Panc1 (cell line): ENCODE measurements at regions not wholly inside any gene's neighbourhood (a gene's known extent, or its start where the extent isn't known, plus 50 kb on each side); places are given as distances from the start of the nearest gene placed in this dataset.

Experiments
- ATAC-seq: fragments of 200-7000 bp; cut with Tn5 transposase; 2 replicates; pipeline ENCODE4 v1.9.1; 2020; ENCODE audit warnings: mild to moderate bottlenecking, moderate library complexity
- BruUV-seq: library from RNA; stranded (reverse); fragments of 400-500 nt; replicated peaks from 2 replicates; lab custom pipeline; 2021; lab: Mats Ljungman, UMichigan
- CTCF ChIA-PET: fragments of 300-600 bp; sonication (Branson Sonifier 250); formaldehyde crosslinking; loops from one replicate; lab custom pipeline; 2022; ENCODE audit warnings: antibody characterized with exemption; lab: Charles Lee
- POLR2A ChIA-PET: fragments of 300-600 bp; sonication (Branson Sonifier 250); formaldehyde crosslinking; loops from one replicate; lab custom pipeline; 2022; ENCODE audit warnings: antibody characterized with exemption; lab: Charles Lee
- DNase-seq: peaks from one replicate; pipeline ENCODE4 v3.0.0-alpha.2; 2010; ENCODE audit warnings: low read depth, low spot score
- H3K27ac ChIP-seq: 2 replicates; pipeline ENCODE4 v1.5.1; 2011; ENCODE audit warnings: mild to moderate bottlenecking, low read length, inconsistent platforms
- H3K27me3 ChIP-seq: fragments of 200-500 bp; sonication (Bioruptor generic); 2 replicates; pipeline ENCODE4 v1.6.0; 2014; ENCODE audit warnings: low read length, inconsistent platforms; ENCODE audit not compliant: control insufficient read depth, insufficient read depth
- H3K36me3 ChIP-seq: fragments of 200-500 bp; sonication (Bioruptor generic); 2 replicates; pipeline ENCODE4 v1.5.1; 2014; ENCODE audit warnings: inconsistent platforms, mild to moderate bottlenecking, low read length, moderate library complexity; ENCODE audit not compliant: control insufficient read depth, insufficient read depth
- H3K4me1 ChIP-seq: 2 replicates; pipeline ENCODE4 v1.5.1; 2011; ENCODE audit warnings: inconsistent platforms, mild to moderate bottlenecking, low read length, moderate library complexity; ENCODE audit not compliant: control insufficient read depth, insufficient read depth
- H3K4me3 ChIP-seq, 2 experiments: 2 replicates each; pipeline ENCODE4 v1.5.1; 2011 to 2012; ENCODE audit warnings: low read depth in 2 of 2, low read length in 2 of 2, mild to moderate bottlenecking in 2 of 2, inconsistent platforms in 1 of 2, moderate library complexity in 1 of 2
- H3K9me3 ChIP-seq: fragments of 200-500 bp; sonication (Bioruptor generic); 2 replicates; pipeline ENCODE4 v1.5.1; 2014; ENCODE audit warnings: low read depth, mild to moderate bottlenecking, inconsistent platforms, low read length, moderate library complexity; ENCODE audit not compliant: control insufficient read depth, insufficient read depth
- CTCF ChIP-seq: fragments of 450-650 bp; IDR thresholded peaks from 2 replicates; pipeline ENCODE4 v1.5.1; 2017; ENCODE audit warnings: mild to moderate bottlenecking
- POLR2AphosphoS5 ChIP-seq: IDR thresholded peaks from 2 replicates; pipeline ENCODE4 v1.6.1; 2012; ENCODE audit warnings: mild to moderate bottlenecking, low read depth, low read length, moderate library complexity
- SIN3A ChIP-seq: IDR thresholded peaks from 2 replicates; pipeline ENCODE4 v1.6.1; 2012; ENCODE audit warnings: low read depth, mild to moderate bottlenecking, low read length, moderate library complexity, borderline replicate concordance; ENCODE audit not compliant: insufficient read depth
- TCF7L2 ChIP-seq: IDR thresholded peaks from 2 replicates; pipeline ENCODE4 v1.6.1; 2011; ENCODE audit warnings: mild to moderate bottlenecking, low read depth, low read length, inconsistent platforms
- in situ Hi-C: cut with HindIII; loops from 2 replicates; pipeline ENCODE4 v1.10.0; 2016; ENCODE audit warnings: low sequenced_read_pairs, low pct_unique_long_range_greater_than_20kb
- intact Hi-C: fragments of 100-400 bp; cut with micrococcal nuclease; formaldehyde crosslinking; loops from one replicate; pipeline ENCODE4 v1.10.0; 2022; ENCODE audit not compliant: unreplicated experiment
- TF ChIP-seq, protein P1 (sequence below), 2 experiments: IDR thresholded peaks; 2 replicates each; pipeline ENCODE4 v1.6.1; 2011 to 2012; ENCODE audit warnings: low read depth in 2 of 2, control low read depth in 1 of 2, low read length in 1 of 2, mild to moderate bottlenecking in 1 of 2, moderate library complexity in 1 of 2; ENCODE audit not compliant: insufficient read depth in 1 of 2

DNA sequence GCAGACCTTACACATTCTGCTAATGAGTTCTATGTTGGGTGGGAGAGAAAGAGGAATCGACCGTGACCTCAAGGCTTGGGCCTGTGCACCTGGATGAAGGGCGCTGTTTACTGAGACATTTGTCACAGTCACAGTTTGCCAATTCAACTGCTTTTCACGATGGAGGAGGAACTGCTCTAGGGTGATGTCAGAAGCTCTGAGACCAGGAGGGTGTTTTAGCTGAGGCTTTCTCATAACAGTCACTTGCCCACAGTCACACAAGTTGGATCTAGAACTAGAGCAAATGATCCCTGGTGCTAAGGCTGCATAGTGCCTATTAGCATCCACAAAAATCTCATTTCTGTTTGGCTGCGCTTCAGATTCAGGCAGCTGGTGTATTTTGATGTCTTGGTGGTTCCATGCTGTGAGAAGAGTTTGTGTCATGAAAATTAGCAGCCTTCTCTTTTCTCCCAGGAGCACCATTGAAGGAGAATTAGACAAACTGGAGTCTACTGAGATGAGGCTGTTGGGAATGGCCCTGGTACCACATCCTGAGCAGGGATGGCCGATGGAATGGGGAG is 83.3 kb upstream of the TGM3 start:
- Histone ChIP-seq H3K4me3 (no peak overlapping the region), H3K9me3 (no peaks in the 10 kb centered on the region), H3K27ac (no peak overlapping the region), H3K4me1 (no peaks in the 10 kb centered on the region), H3K27me3 (peaks cover 22% of the 10 kb centered on the region), H3K36me3 (no peaks in the 10 kb centered on the region)
- DNase-seq (no peak), ATAC-seq (no peak)
- in situ Hi-C loops: no loop called here
- ChIA-PET POLR2A (no interaction called here), CTCF (no interaction called here)
- intact Hi-C loops: no loop called here
- TF ChIP-seq, protein P1, sequence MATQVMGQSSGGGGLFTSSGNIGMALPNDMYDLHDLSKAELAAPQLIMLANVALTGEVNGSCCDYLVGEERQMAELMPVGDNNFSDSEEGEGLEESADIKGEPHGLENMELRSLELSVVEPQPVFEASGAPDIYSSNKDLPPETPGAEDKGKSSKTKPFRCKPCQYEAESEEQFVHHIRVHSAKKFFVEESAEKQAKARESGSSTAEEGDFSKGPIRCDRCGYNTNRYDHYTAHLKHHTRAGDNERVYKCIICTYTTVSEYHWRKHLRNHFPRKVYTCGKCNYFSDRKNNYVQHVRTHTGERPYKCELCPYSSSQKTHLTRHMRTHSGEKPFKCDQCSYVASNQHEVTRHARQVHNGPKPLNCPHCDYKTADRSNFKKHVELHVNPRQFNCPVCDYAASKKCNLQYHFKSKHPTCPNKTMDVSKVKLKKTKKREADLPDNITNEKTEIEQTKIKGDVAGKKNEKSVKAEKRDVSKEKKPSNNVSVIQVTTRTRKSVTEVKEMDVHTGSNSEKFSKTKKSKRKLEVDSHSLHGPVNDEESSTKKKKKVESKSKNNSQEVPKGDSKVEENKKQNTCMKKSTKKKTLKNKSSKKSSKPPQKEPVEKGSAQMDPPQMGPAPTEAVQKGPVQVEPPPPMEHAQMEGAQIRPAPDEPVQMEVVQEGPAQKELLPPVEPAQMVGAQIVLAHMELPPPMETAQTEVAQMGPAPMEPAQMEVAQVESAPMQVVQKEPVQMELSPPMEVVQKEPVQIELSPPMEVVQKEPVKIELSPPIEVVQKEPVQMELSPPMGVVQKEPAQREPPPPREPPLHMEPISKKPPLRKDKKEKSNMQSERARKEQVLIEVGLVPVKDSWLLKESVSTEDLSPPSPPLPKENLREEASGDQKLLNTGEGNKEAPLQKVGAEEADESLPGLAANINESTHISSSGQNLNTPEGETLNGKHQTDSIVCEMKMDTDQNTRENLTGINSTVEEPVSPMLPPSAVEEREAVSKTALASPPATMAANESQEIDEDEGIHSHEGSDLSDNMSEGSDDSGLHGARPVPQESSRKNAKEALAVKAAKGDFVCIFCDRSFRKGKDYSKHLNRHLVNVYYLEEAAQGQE (IDR thresholded peaks at IDR 0.05; ENCODE audit: insufficient read depth in 1 of 2, low read depth in 2 of 2, low read length in 1 of 2): no peak
- TF ChIP-seq TCF7L2: no peak
- no peak for TF ChIP-seq POLR2AphosphoS5
- no peak for TF ChIP-seq SIN3A
- TF ChIP-seq CTCF: no peak
- no TSS peak for BruUV-seq

- POLR2A ChIA-PET: no interaction called here
- Histone ChIP-seq H3K4me1 (no peaks in the 10 kb centered on the region), H3K4me3 (no peak overlapping the region), H3K27me3 (peaks cover 16% of the 10 kb centered on the region), H3K9me3 (no peaks in the 10 kb centered on the region), H3K27ac (no peak overlapping the region), H3K36me3 (no peaks in the 10 kb centered on the region)
- ATAC-seq: no peak
- intact Hi-C loops (no loop called here), in situ Hi-C loops (no loop called here)
- no peak for DNase-seq
- TF ChIP-seq POLR2AphosphoS5 (no peak), SIN3A (no peak), CTCF (no peak), TCF7L2 (no peak)
- TF ChIP-seq, protein P1 (IDR thresholded peaks at IDR 0.05; ENCODE audit: insufficient read depth in 1 of 2, low read depth in 2 of 2, low read length in 1 of 2): no peak
- CTCF ChIA-PET: no interaction called here
- no TSS peak for BruUV-seq
Measured at GRCh38 chr20:2213401-2213800, 82.4 kb upstream of the TGM3 start.
